ENCODE measurements at regions not wholly inside any gene's neighbourhood (a gene's known extent, or its start where the extent isn't known, plus 50 kb on each side); places are given as distances from the start of the nearest gene placed in this dataset.
A peak's percentile ranks its signal among the peaks of the same experiment; 100 is the strongest.

DNA sequence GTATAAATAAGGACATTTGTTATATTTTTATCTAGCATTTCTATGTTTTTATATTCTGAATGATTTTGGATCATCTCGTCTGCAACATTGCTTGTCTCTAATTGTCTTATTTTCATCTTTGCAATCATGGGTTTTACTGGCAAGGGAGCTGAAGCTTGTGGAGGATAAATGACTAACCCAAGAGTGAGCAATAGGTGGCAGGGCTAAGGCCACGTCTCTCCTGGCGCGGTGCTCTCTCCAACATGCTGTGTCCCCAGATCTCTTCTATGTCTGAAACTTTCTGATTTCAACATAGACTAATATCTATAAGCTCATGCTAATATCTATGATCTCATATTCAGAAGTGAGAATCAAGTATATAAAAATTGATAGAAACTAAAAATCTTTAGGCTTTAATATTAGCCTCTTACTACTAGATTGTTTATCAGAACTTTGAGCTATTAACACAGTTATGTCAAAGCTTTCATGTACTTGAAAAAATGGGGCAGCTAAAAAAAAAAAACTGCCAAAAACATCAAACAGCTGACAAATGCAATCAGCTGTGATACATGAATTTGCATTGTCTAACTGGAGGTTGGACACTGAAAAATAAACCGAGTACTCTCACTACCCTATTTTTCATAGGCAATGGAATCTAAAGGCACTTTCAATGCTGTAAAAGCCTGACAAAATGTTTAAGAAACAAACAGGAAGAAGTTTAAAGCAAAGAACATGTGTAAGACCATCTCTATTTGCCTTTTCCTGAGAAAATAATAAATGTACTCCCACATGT, 169.2 kb downstream of the TMA16 start:
- Histone ChIP-seq H4K8ac (replicated peaks; ENCODE audit: insufficient read length, low read depth, low read length) (no peak overlapping the region), H3K4ac (ENCODE audit: low read depth, low read length) (no peak overlapping the region), H3T11ph (ENCODE audit: low read length) (no peak overlapping the region), H2BK120ac (ENCODE audit: low read depth, low read length, poor library complexity, severe bottlenecking) (no peak overlapping the region), H2BK5ac (ENCODE audit: insufficient read length, low read length) (no peak overlapping the region), H3K56ac (ENCODE audit: insufficient read length, low read depth, low read length) (no peak overlapping the region), H3K4me1 (ENCODE audit: insufficient read depth, low read length) (no peaks in the 10 kb centered on the region), H2AK5ac (ENCODE audit: insufficient read length, low read length) (no peak overlapping the region), H3K9me3 (ENCODE audit: control insufficient read depth, low read depth, low read length) (no peaks in the 10 kb centered on the region), H3K27ac (ENCODE audit: insufficient read length, low read depth, low read length) (no peak overlapping the region), H3K4me2 (ENCODE audit: insufficient read depth, insufficient read length, low read length) (no peak overlapping the region), H4K5ac (ENCODE audit: insufficient read length, low read depth, low read length) (no peak overlapping the region), H4K91ac (ENCODE audit: insufficient read length, low read depth, low read length) (no peak overlapping the region), H2BK20ac (ENCODE audit: low read depth, low read length, poor library complexity, severe bottlenecking) (no peak overlapping the region), H2BK15ac (ENCODE audit: low read depth, low read length) (no peak overlapping the region), H2AFZ (ENCODE audit: low read length) (no peak overlapping the region), H3K18ac (ENCODE audit: insufficient read length, low read depth, low read length) (no peak overlapping the region), H3K9ac (ENCODE audit: extremely low read depth, insufficient read length, low read length) (no peak overlapping the region), H3K23me2 (ENCODE audit: insufficient read length, low read depth, low read length, poor library complexity, severe bottlenecking) (no peaks in the 10 kb centered on the region), H3K14ac (ENCODE audit: insufficient read depth, low read length) (no peak overlapping the region), H3K79me2 (ENCODE audit: insufficient read depth, low read length) (no peaks in the 10 kb centered on the region), H2BK12ac (ENCODE audit: insufficient read length, low read depth, low read length) (no peak overlapping the region), H3K23ac (ENCODE audit: insufficient read length, low read depth, low read length) (no peak overlapping the region), H3K79me1 (ENCODE audit: insufficient read depth, low read depth, low read length, poor library complexity, severe bottlenecking) (no peaks in the 10 kb centered on the region), H4K20me1 (ENCODE audit: control insufficient read depth, insufficient read depth, insufficient read length) (no peaks in the 10 kb centered on the region), H3K27me3 (ENCODE audit: insufficient read depth, low read length) (no peaks in the 10 kb centered on the region)
- H3K27ac Mint-ChIP-seq, result peak overlapping the region in 1 of 3 experiments; percentile 48; a peak in 2 of 7 replicates
- no CpG with 5 or more reads among the region's 5 CpGs for WGBS (ENCODE audit: extremely low coverage, insufficient read length, low lambda C conversion rate)
- no peaks in the 10 kb centered on the region for H3K36me3 Mint-ChIP-seq (ENCODE audit: insufficient read depth in 1 of 3, low read depth in 3 of 3)
- no peak overlapping the region for H3K4me3 Mint-ChIP-seq
- H3K27me3 Mint-ChIP-seq (ENCODE audit: low read depth), result no peaks in the 10 kb centered on the region
- DNase-seq, result no peak
- peaks cover 3% of the 10 kb centered on the region in 2 experiments; a peak in 3 of 5 replicates for H3K9me3 Mint-ChIP-seq
- no peaks in the 10 kb centered on the region for H3K4me1 Mint-ChIP-seq
- TF ChIP-seq CTCF (conservative IDR thresholded peaks at IDR 0.05), result no peak
